Calu3 (cell line): ENCODE measurements at regions not wholly inside any gene's neighbourhood (a gene's known extent, or its start where the extent isn't known, plus 50 kb on each side); places are given as distances from the start of the nearest gene placed in this dataset.
"Not testable (repeated sequence)": the region's sequence is repeated elsewhere in the genome, so short reads cannot be mapped to it uniquely, and the experiment has no call there.

ENCODE experiments used
- BruUV-seq: library from RNA; stranded (reverse); fragments of 400-500 nt; replicated peaks from 2 replicates; lab custom pipeline; 2021; lab: Mats Ljungman, UMichigan
- CTCF ChIA-PET: fragments of 300-600 bp; sonication (Branson Sonifier 250); formaldehyde crosslinking; loops from one replicate; lab custom pipeline; 2022; ENCODE audit warnings: antibody characterized with exemption; lab: Charles Lee
- DNase-seq: peaks from one replicate; pipeline ENCODE4 v3.0.0; 2022
- H3K27ac Mint-ChIP-seq: one replicate; pipeline ENCODE4 v1.8.0; 2022; ENCODE audit warnings: mixed read lengths; ENCODE audit not compliant: unreplicated experiment
- H3K27me3 Mint-ChIP-seq: one replicate; pipeline ENCODE4 v1.8.0; 2022; ENCODE audit warnings: mixed read lengths; ENCODE audit not compliant: unreplicated experiment
- H3K36me3 Mint-ChIP-seq: one replicate; pipeline ENCODE4 v1.8.0; 2022; ENCODE audit warnings: mild to moderate bottlenecking, moderate library complexity, mixed read lengths; ENCODE audit not compliant: insufficient read depth, unreplicated experiment
- H3K4me1 Mint-ChIP-seq: one replicate; pipeline ENCODE4 v1.8.0; 2022; ENCODE audit warnings: mild to moderate bottlenecking, low read depth, mixed read lengths; ENCODE audit not compliant: unreplicated experiment
- H3K4me3 Mint-ChIP-seq: one replicate; pipeline ENCODE4 v1.8.0; 2022; ENCODE audit warnings: mild to moderate bottlenecking, low read depth, moderate library complexity, mixed read lengths; ENCODE audit not compliant: unreplicated experiment
- H3K9me3 Mint-ChIP-seq: one replicate; pipeline ENCODE4 v1.8.0; 2022; ENCODE audit warnings: low read depth, mixed read lengths; ENCODE audit not compliant: unreplicated experiment
- intact Hi-C: fragments of 100-400 bp; cut with micrococcal nuclease; formaldehyde crosslinking; loops from one replicate; pipeline ENCODE4 v1.10.0; 2022; ENCODE audit not compliant: unreplicated experiment
- TF ChIP-seq, protein P1 (sequence below): fragments of 200-600 bp; IDR thresholded peaks from one replicate; pipeline ENCODE4 v1.8.0; 2022; ENCODE audit warnings: antibody characterized with exemption; ENCODE audit not compliant: unreplicated experiment

DNA sequence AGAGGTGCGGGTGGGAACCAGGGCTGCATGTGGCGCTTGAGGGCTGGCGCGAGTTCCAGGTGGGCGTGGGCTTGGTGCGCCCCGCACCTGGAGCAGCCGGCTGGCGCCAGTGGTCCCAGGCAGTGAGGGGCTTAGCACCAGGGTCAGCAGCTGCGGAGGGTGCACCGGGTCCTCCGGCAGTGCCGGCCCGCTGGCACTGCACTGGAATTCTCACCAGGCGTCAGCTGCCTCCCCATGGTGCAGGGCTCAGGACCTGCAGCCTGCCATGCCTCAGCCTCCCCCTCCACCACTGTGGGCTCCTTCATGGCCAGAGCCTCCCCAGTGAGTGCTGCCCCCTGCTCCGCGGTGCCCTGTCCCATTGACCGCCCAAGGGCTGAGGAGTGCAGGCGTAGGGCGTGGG lies 174.0 kb downstream of the ADAM29 start:
- Mint-ChIP-seq H3K36me3 (no peaks in the 10 kb centered on the region), H3K4me3 (no peak overlapping the region), H3K27me3 (no peaks in the 10 kb centered on the region), H3K9me3 (no peaks in the 10 kb centered on the region), H3K27ac (no peak overlapping the region), H3K4me1 (no peaks in the 10 kb centered on the region)
- CTCF ChIA-PET, result no interaction called here
- intact Hi-C loops, result no loop called here
- DNase-seq, result no peak
- TF ChIP-seq, protein P1, sequence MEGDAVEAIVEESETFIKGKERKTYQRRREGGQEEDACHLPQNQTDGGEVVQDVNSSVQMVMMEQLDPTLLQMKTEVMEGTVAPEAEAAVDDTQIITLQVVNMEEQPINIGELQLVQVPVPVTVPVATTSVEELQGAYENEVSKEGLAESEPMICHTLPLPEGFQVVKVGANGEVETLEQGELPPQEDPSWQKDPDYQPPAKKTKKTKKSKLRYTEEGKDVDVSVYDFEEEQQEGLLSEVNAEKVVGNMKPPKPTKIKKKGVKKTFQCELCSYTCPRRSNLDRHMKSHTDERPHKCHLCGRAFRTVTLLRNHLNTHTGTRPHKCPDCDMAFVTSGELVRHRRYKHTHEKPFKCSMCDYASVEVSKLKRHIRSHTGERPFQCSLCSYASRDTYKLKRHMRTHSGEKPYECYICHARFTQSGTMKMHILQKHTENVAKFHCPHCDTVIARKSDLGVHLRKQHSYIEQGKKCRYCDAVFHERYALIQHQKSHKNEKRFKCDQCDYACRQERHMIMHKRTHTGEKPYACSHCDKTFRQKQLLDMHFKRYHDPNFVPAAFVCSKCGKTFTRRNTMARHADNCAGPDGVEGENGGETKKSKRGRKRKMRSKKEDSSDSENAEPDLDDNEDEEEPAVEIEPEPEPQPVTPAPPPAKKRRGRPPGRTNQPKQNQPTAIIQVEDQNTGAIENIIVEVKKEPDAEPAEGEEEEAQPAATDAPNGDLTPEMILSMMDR, result no peak
- no TSS peak for BruUV-seq

DNA sequence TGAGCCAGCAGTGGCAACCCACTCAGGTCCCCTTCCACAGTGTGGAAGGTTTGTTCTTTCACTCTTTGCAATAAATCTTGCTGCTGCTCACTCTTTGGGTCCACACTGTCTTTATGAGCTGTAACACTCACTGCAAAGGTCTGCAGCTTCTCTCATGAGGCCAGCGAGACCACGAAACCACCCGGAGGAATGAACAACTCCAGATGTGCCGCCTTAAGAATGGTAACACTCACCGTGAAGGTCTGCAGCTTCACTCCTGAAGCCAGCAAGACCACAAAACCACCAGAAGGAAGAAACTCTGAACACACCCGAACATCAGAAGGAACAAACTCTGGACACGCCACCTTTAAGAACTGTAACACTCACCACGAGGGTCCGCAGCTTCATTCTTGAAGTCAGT lies 174.9 kb downstream of the ADAM29 start:
- H3K9me3 Mint-ChIP-seq, H3K4me1 Mint-ChIP-seq, DNase-seq, H3K36me3 Mint-ChIP-seq, intact Hi-C loops, BruUV-seq, H3K27me3 Mint-ChIP-seq, CTCF ChIA-PET, H3K27ac Mint-ChIP-seq, H3K4me3 Mint-ChIP-seq: not testable (repeated sequence)

DNA sequence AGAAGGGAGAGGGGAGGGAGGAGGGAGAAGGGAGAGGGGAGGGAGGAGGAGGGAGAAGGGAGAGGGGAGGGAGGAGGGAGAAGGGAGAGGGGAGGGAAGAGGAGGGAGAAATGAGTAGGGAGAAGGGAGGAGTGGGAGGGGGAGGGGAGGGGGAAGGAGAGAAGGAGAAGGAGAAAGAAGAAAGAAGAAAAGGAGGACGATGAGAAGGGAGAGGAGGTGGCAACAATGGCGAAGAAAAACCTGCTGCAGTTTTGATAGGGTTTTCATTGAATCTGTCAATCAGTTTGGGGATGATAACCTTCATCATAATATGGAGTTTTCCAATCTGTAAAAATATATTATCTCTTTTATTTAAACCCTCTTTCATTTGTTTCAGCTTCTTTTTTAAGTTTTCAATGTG lies 185.2 kb downstream of the ADAM29 start:
- Mint-ChIP-seq H3K27me3 (no peaks in the 10 kb centered on the region), H3K4me1 (no peaks in the 10 kb centered on the region), H3K27ac (no peak overlapping the region), H3K4me3 (no peak overlapping the region), H3K9me3 (no peaks in the 10 kb centered on the region), H3K36me3 (no peaks in the 10 kb centered on the region)
- no TSS peak for BruUV-seq
- intact Hi-C loops, result no loop called here
- CTCF ChIA-PET, result no interaction called here
- DNase-seq, result no peak
- TF ChIP-seq, protein P1, result no peak

DNA sequence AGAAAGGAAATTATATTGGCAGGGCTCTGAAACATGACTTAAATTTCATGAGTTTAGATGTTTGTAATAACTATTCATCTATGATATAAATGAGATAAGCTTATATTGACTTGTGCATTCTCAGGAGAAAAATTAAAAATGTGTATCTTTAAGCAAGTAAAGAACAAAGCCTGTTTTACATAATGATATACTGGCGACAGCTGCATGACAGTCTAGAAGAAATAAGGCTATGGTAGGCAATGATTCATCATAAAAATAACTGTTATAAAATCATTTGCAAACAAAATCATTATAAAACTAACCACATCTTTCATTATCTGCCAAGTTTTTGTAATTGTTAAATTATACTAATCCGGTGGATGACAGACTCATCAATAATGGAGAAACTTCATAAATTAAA lies 188.1 kb downstream of the ADAM29 start:
- H3K4me1 Mint-ChIP-seq, result no peaks in the 10 kb centered on the region
- DNase-seq, result no peak
- no peak overlapping the region for H3K4me3 Mint-ChIP-seq
- H3K9me3 Mint-ChIP-seq, result peaks cover 6% of the 10 kb centered on the region
- no peaks in the 10 kb centered on the region for H3K27me3 Mint-ChIP-seq
- CTCF ChIA-PET, result no interaction called here
- TF ChIP-seq, protein P1, result no peak
- BruUV-seq, result no TSS peak
- H3K36me3 Mint-ChIP-seq, result no peaks in the 10 kb centered on the region
- intact Hi-C loops, result no loop called here
- H3K27ac Mint-ChIP-seq, result no peak overlapping the region

DNA sequence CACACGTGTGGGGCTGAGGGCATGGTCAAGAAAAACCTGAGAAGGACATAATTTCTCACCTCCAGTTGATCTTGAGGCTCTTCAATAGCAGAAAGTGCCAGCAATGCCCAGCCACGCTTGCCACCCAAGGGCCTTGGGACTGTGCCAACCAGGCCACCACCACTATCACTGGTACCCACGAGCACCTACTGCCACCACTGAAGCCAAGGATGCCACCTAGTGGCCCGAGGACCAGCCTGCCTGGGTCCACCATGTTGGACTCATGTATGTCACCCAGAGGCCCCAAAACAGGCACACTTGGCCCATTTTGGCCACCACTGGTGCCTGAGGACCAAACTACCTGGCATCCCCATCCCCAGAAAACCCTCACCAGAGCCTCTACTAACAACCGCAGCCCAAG lies 191.8 kb downstream of the ADAM29 start:
- Mint-ChIP-seq H3K27ac (no peak overlapping the region), H3K4me3 (no peak overlapping the region), H3K9me3 (peaks cover 10% of the 10 kb centered on the region), H3K4me1 (peaks cover 10% of the 10 kb centered on the region), H3K36me3 (no peaks in the 10 kb centered on the region), H3K27me3 (no peaks in the 10 kb centered on the region)
- intact Hi-C loops, result no loop called here
- CTCF ChIA-PET, result no interaction called here
- TF ChIP-seq, protein P1, result no peak
- DNase-seq, result no peak
- no TSS peak for BruUV-seq
